Ovary (tissue), 3 donors: ENCODE measurements at regions not wholly inside any gene's neighbourhood (a gene's known extent, or its start where the extent isn't known, plus 50 kb on each side); places are given as distances from the start of the nearest gene placed in this dataset.

Experiments
- POLR2A ChIP-seq: fragments of 450-650 bp; IDR thresholded peaks from one replicate; pipeline ENCODE4 v1.6.1; 2017; ENCODE audit warnings: antibody characterized with exemption, mild to moderate bottlenecking, moderate library complexity
- TF ChIP-seq, protein P1 (sequence below), 3 donors: fragments of 450-650 bp in 2 of 3; fragments of 200-600 bp in 1 of 3; IDR thresholded peaks; one replicate each; pipeline versions ENCODE4 v1.5.1 to v1.8.0; 2016 to 2022; ENCODE audit warnings: antibody characterized with exemption in 3 of 3, mild to moderate bottlenecking in 1 of 3
- donor health status: DM: no; HTN: no; CAD: no.

DNA sequence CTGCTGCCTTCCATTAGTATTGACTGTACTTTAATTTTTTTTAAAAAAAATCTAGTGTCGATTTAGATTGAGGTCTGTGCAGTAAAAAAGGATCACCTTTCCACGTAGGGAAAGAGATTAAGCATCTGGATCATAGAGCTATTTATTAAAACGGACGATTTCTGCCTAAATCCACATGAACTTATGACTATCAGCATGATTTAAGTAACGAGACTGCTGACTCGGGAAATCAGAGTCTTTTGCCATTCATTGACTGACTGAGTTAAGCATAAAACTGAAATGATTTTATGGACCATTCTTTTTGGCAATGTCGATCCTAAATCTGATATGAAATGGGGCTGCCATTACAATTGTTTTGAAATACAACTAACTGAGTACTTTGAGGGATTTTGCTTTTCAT is 261.7 kb downstream of the SAMD5 start:
- TF ChIP-seq, protein P1, sequence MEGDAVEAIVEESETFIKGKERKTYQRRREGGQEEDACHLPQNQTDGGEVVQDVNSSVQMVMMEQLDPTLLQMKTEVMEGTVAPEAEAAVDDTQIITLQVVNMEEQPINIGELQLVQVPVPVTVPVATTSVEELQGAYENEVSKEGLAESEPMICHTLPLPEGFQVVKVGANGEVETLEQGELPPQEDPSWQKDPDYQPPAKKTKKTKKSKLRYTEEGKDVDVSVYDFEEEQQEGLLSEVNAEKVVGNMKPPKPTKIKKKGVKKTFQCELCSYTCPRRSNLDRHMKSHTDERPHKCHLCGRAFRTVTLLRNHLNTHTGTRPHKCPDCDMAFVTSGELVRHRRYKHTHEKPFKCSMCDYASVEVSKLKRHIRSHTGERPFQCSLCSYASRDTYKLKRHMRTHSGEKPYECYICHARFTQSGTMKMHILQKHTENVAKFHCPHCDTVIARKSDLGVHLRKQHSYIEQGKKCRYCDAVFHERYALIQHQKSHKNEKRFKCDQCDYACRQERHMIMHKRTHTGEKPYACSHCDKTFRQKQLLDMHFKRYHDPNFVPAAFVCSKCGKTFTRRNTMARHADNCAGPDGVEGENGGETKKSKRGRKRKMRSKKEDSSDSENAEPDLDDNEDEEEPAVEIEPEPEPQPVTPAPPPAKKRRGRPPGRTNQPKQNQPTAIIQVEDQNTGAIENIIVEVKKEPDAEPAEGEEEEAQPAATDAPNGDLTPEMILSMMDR (IDR thresholded peaks at IDR 0.05) = no peak
- TF ChIP-seq POLR2A = no peak
